ENCODE measurements at regions not wholly inside any gene's neighbourhood (a gene's known extent, or its start where the extent isn't known, plus 50 kb on each side); places are given as distances from the start of the nearest gene placed in this dataset.

- no peak overlapping the region for H3K27ac ChIP-seq
- no peaks in the 10 kb centered on the region for H3K4me1 ChIP-seq (ENCODE audit: low read depth)
- H3K36me3 ChIP-seq, result no peaks in the 10 kb centered on the region
- peak; percentile 70 for TF ChIP-seq CTCF (IDR thresholded peaks at IDR 0.05; ENCODE audit: low read depth, low read length)
- no peaks in the 10 kb centered on the region for H3K9me3 ChIP-seq (ENCODE audit: low read depth)
- H3K4me3 ChIP-seq, result no peak overlapping the region
- no peaks in the 10 kb centered on the region for H3K27me3 ChIP-seq
- peak; percentile 7 to 11 for DNase-seq (ENCODE audit: low read depth in 1 of 2, low spot score in 1 of 2)
Observed at GRCh38 chr10:55091691-55092328, 290.8 kb upstream of the PCDH15 start.

GRCh38 chr10:55078121-55078520 lies 277.1 kb upstream of the PCDH15 start:
- TF ChIP-seq CTCF (IDR thresholded peaks at IDR 0.05; ENCODE audit: low read depth, low read length), result no peak
- Histone ChIP-seq H3K4me1 (ENCODE audit: low read depth) (no peaks in the 10 kb centered on the region), H3K36me3 (no peaks in the 10 kb centered on the region), H3K9me3 (ENCODE audit: low read depth) (no peaks in the 10 kb centered on the region), H3K4me3 (no peak overlapping the region), H3K27ac (no peak overlapping the region), H3K27me3 (no peaks in the 10 kb centered on the region)
- no peak for DNase-seq (ENCODE audit: low read depth in 1 of 2, low spot score in 1 of 2)

GRCh38 chr10:55065185-55065584 lies 264.2 kb upstream of the PCDH15 start:
- Histone ChIP-seq H3K36me3 (no peaks in the 10 kb centered on the region), H3K9me3 (ENCODE audit: low read depth) (no peaks in the 10 kb centered on the region), H3K4me3 (no peak overlapping the region), H3K27ac (no peak overlapping the region), H3K4me1 (ENCODE audit: low read depth) (no peaks in the 10 kb centered on the region), H3K27me3 (no peaks in the 10 kb centered on the region)
- no peak for DNase-seq (ENCODE audit: low read depth in 1 of 2, low spot score in 1 of 2)
- no peak for TF ChIP-seq CTCF (IDR thresholded peaks at IDR 0.05; ENCODE audit: low read depth, low read length)

- H3K4me3 ChIP-seq, result no peak overlapping the region
- H3K27ac ChIP-seq, result no peak overlapping the region
- no peak for DNase-seq (ENCODE audit: low read depth in 1 of 2, low spot score in 1 of 2)
- no peaks in the 10 kb centered on the region for H3K4me1 ChIP-seq (ENCODE audit: low read depth)
- H3K9me3 ChIP-seq (ENCODE audit: low read depth), result no peaks in the 10 kb centered on the region
- H3K27me3 ChIP-seq, result no peaks in the 10 kb centered on the region
- TF ChIP-seq CTCF (IDR thresholded peaks at IDR 0.05; ENCODE audit: low read depth, low read length), result no peak
- H3K36me3 ChIP-seq, result no peaks in the 10 kb centered on the region
Observed at GRCh38 chr10:55063811-55064210, 262.8 kb upstream of the PCDH15 start.

GRCh38 chr10:55062349-55062748 lies 261.3 kb upstream of the PCDH15 start:
- Histone ChIP-seq H3K4me1 (ENCODE audit: low read depth) (no peaks in the 10 kb centered on the region), H3K36me3 (no peaks in the 10 kb centered on the region), H3K27me3 (no peaks in the 10 kb centered on the region), H3K4me3 (no peak overlapping the region), H3K9me3 (ENCODE audit: low read depth) (no peaks in the 10 kb centered on the region), H3K27ac (no peak overlapping the region)
- TF ChIP-seq CTCF (IDR thresholded peaks at IDR 0.05; ENCODE audit: low read depth, low read length), result no peak
- no peak for DNase-seq (ENCODE audit: low read depth in 1 of 2, low spot score in 1 of 2)
